Liver (tissue), 7 donors: ENCODE measurements at regions not wholly inside any gene's neighbourhood (a gene's known extent, or its start where the extent isn't known, plus 50 kb on each side); places are given as distances from the start of the nearest gene placed in this dataset.

ENCODE experiments used
- DNase-seq: peaks from one replicate; pipeline ENCODE4 v3.0.0-alpha.2; 2017; ENCODE audit warnings: low spot score
- H3K27ac ChIP-seq, 2 donors: one replicate each; pipeline ENCODE4 v1.7.0; 2013; ENCODE audit warnings: inconsistent platforms in 2 of 2, low read length in 2 of 2, control low read depth in 1 of 2, low read depth in 1 of 2, mild to moderate bottlenecking in 1 of 2
- H3K27me3 ChIP-seq, 4 donors: one replicate each; pipeline versions ENCODE4 v1.6.1 to v1.7.0; 2013; ENCODE audit warnings: low read length in 3 of 4, inconsistent platforms in 1 of 4, mild to moderate bottlenecking in 1 of 4, moderate library complexity in 1 of 4; ENCODE audit not compliant: control insufficient read depth in 4 of 4, insufficient read depth in 4 of 4
- H3K36me3 ChIP-seq, 4 donors: one replicate each; pipeline versions ENCODE4 v1.6.1 to v1.7.0; 2013; ENCODE audit warnings: low read length in 3 of 4, mild to moderate bottlenecking in 3 of 4, low read depth in 1 of 4, moderate library complexity in 1 of 4; ENCODE audit not compliant: control insufficient read depth in 4 of 4, insufficient read depth in 3 of 4
- H3K4me1 ChIP-seq, 4 donors: one replicate each; pipeline versions ENCODE4 v1.6.1 to v1.7.0; 2013; ENCODE audit warnings: low read length in 3 of 4, mild to moderate bottlenecking in 3 of 4, moderate library complexity in 1 of 4; ENCODE audit not compliant: control insufficient read depth in 4 of 4, insufficient read depth in 4 of 4
- H3K4me3 ChIP-seq, 3 donors: one replicate each; pipeline versions ENCODE4 v1.6.1 to v1.7.0; 2013; ENCODE audit warnings: low read length in 3 of 3, control low read depth in 1 of 3, low read depth in 1 of 3, mild to moderate bottlenecking in 1 of 3
- H3K9ac ChIP-seq, 2 donors: one replicate each; pipeline ENCODE4 v1.7.0; 2013; ENCODE audit warnings: low read length in 2 of 2, mild to moderate bottlenecking in 2 of 2, moderate library complexity in 2 of 2, control low read depth in 1 of 2, low read depth in 1 of 2
- H3K9me3 ChIP-seq, 4 donors: one replicate each; pipeline versions ENCODE4 v1.6.1 to v1.7.0; 2013; ENCODE audit warnings: low read length in 3 of 4; ENCODE audit not compliant: control insufficient read depth in 4 of 4
- ATF3 ChIP-seq: IDR thresholded peaks from 2 replicates; pipeline ENCODE4 v1.6.1; 2016; ENCODE audit warnings: antibody characterized with exemption
- EGR1 ChIP-seq, 2 donors: IDR thresholded peaks; 2 replicates each; pipeline ENCODE4 v1.6.1; 2016 to 2018; ENCODE audit warnings: antibody characterized with exemption in 2 of 2, low read depth in 2 of 2
- FOXA1 ChIP-seq: IDR thresholded peaks from 2 replicates; pipeline ENCODE4 v1.6.1; 2016; ENCODE audit warnings: antibody characterized with exemption
- FOXA2 ChIP-seq: IDR thresholded peaks from 2 replicates; pipeline ENCODE4 v1.6.1; 2016; ENCODE audit warnings: antibody characterized with exemption
- GABPA ChIP-seq, 2 donors: IDR thresholded peaks in 1 of 2; conservative IDR thresholded peaks in 1 of 2; 2 replicates each; pipeline ENCODE4 v1.6.1; 2016; ENCODE audit warnings: antibody characterized with exemption in 2 of 2, mild to moderate bottlenecking in 1 of 2, moderate library complexity in 1 of 2
- HNF4G ChIP-seq: IDR thresholded peaks from 2 replicates; pipeline ENCODE4 v1.6.1; 2016; ENCODE audit warnings: antibody characterized with exemption
- JUND ChIP-seq, 2 donors: IDR thresholded peaks; 2 replicates each; pipeline ENCODE4 v1.6.1; 2016; ENCODE audit warnings: antibody characterized with exemption in 2 of 2
- NR2F2 ChIP-seq: IDR thresholded peaks from 2 replicates; pipeline ENCODE4 v1.6.1; 2016; ENCODE audit warnings: antibody characterized with exemption
- RAD21 ChIP-seq, 2 donors: IDR thresholded peaks; 2 replicates each; pipeline ENCODE4 v1.6.1; 2016; ENCODE audit warnings: antibody characterized with exemption in 2 of 2, mild to moderate bottlenecking in 2 of 2
- REST ChIP-seq: IDR thresholded peaks from 2 replicates; pipeline ENCODE4 v1.6.1; 2016; ENCODE audit warnings: antibody characterized with exemption, mild to moderate bottlenecking
- SP1 ChIP-seq: IDR thresholded peaks from 2 replicates; pipeline ENCODE4 v1.6.1; 2018; ENCODE audit warnings: antibody characterized with exemption, mild to moderate bottlenecking
- YY1 ChIP-seq: IDR thresholded peaks from 2 replicates; pipeline ENCODE4 v1.6.1; 2016; ENCODE audit warnings: antibody characterized with exemption, mild to moderate bottlenecking
- TF ChIP-seq, protein P1 (sequence below): fragments of 150-350 bp; IDR thresholded peaks from 2 replicates; pipeline ENCODE4 v1.5.1; 2017; ENCODE audit warnings: improper control_type of control experiment, low read depth, low read length; ENCODE audit not compliant: missing input control
- TF ChIP-seq, protein P2 (sequence below): IDR thresholded peaks from 2 replicates; pipeline ENCODE4 v1.6.1; 2016; ENCODE audit warnings: antibody characterized with exemption
- donor health status: healthy.
- donor health status: healthy.
- donor health status: healthy.
- donor health status: healthy.

- DNase-seq: no peak
- H3K27me3 ChIP-seq: no peaks in the 10 kb centered on the region
- no peak for TF ChIP-seq RAD21 (IDR thresholded peaks at IDR 0.05)
- TF ChIP-seq HNF4G: no peak
- TF ChIP-seq, protein P1, sequence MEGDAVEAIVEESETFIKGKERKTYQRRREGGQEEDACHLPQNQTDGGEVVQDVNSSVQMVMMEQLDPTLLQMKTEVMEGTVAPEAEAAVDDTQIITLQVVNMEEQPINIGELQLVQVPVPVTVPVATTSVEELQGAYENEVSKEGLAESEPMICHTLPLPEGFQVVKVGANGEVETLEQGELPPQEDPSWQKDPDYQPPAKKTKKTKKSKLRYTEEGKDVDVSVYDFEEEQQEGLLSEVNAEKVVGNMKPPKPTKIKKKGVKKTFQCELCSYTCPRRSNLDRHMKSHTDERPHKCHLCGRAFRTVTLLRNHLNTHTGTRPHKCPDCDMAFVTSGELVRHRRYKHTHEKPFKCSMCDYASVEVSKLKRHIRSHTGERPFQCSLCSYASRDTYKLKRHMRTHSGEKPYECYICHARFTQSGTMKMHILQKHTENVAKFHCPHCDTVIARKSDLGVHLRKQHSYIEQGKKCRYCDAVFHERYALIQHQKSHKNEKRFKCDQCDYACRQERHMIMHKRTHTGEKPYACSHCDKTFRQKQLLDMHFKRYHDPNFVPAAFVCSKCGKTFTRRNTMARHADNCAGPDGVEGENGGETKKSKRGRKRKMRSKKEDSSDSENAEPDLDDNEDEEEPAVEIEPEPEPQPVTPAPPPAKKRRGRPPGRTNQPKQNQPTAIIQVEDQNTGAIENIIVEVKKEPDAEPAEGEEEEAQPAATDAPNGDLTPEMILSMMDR: no peak
- no peak for TF ChIP-seq ATF3
- no peak for TF ChIP-seq FOXA2
- TF ChIP-seq JUND (IDR thresholded peaks at IDR 0.05): no peak
- no peak for TF ChIP-seq REST
- TF ChIP-seq NR2F2: no peak
- TF ChIP-seq EGR1 (IDR thresholded peaks at IDR 0.05; ENCODE audit: low read depth in 2 of 2): no peak
- TF ChIP-seq, protein P2, sequence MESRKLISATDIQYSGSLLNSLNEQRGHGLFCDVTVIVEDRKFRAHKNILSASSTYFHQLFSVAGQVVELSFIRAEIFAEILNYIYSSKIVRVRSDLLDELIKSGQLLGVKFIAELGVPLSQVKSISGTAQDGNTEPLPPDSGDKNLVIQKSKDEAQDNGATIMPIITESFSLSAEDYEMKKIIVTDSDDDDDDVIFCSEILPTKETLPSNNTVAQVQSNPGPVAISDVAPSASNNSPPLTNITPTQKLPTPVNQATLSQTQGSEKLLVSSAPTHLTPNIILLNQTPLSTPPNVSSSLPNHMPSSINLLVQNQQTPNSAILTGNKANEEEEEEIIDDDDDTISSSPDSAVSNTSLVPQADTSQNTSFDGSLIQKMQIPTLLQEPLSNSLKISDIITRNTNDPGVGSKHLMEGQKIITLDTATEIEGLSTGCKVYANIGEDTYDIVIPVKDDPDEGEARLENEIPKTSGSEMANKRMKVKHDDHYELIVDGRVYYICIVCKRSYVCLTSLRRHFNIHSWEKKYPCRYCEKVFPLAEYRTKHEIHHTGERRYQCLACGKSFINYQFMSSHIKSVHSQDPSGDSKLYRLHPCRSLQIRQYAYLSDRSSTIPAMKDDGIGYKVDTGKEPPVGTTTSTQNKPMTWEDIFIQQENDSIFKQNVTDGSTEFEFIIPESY: no peak
- no peaks in the 10 kb centered on the region for H3K36me3 ChIP-seq
- H3K27ac ChIP-seq: no peak overlapping the region
- no peak overlapping the region for H3K4me3 ChIP-seq
- H3K9ac ChIP-seq: no peak overlapping the region
- no peaks in the 10 kb centered on the region for H3K4me1 ChIP-seq
- no peaks in the 10 kb centered on the region for H3K9me3 ChIP-seq
These were observed 552.8 kb downstream of the BCL11A start for GRCh38 chr2:60000686-60001085.

DNA sequence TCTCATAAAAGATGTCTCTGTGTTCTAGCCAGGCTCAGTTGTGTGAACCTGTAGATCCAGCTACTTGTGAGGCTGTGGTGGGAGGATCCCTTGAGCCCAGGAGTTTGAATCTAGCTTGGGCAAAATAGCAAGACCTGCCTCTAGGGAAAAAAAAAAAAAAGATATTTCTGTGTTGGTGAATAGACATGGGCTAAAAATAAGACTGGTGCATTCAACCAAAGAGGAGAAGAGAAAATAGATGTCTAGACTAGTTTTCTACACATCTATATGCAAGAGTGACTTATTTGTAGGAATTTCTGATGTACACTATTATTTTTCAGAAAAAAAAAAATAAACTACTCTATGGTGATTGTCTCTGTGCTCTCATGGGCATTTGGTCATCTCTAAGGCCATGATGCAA, 555.1 kb downstream of the BCL11A start:
- no peak for DNase-seq
- Histone ChIP-seq H3K36me3 (no peaks in the 10 kb centered on the region), H3K4me3 (no peak overlapping the region), H3K27me3 (no peaks in the 10 kb centered on the region), H3K4me1 (no peaks in the 10 kb centered on the region), H3K27ac (no peak overlapping the region), H3K9ac (no peak overlapping the region), H3K9me3 (no peaks in the 10 kb centered on the region)
- TF ChIP-seq YY1 (no peak), GABPA (IDR thresholded peaks at IDR 0.05 in 1 of 2, conservative IDR thresholded peaks at IDR 0.05 in 1 of 2) (no peak), SP1 (no peak), ATF3 (no peak), EGR1 (IDR thresholded peaks at IDR 0.05; ENCODE audit: low read depth in 2 of 2) (no peak), HNF4G (no peak), FOXA1 (no peak), FOXA2 (no peak), REST (no peak)
- TF ChIP-seq, protein P1: no peak
- TF ChIP-seq, protein P2: no peak
